ENCODE measurements at regions not wholly inside any gene's neighbourhood (a gene's known extent, or its start where the extent isn't known, plus 50 kb on each side); places are given as distances from the start of the nearest gene placed in this dataset.
"Not testable (repeated sequence)": the region's sequence is repeated elsewhere in the genome, so short reads cannot be mapped to it uniquely, and the experiment has no call there.

DNA sequence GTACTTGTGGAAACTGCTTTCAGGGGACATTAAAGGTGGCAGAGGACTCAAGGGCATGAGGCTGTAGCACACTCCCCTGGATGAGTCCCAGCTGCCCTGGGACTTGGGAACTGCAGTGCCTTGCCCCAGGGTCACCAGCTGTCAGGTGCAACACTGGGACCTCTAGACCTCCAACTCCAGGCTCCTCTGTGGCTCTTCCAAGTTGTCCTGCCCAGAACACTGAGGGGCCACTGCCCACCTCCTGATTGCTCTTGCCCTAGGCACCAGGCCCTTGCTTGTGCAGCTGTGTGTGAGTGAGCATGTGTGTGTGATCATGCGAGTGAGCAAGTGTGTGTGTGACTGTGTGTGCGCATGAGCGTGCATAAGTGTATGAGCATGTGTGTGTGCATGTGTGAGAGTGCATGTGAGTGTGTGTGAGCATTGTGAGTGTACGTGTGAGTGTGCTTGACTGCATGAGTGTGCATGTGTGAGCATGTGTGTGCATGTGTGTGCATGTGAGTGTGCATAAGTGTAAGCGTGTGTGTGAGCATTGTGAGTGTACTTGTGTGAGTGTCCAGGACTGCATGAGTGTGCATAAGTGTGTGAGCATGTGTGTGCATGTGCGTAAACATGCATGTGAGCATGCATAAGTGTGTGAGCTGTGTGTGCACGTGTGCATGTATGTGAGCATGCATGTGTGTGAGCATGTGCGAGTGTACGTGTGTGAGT lies 301.5 kb downstream of the NDUFA10 start:
- DNase-seq, result no peak

GRCh38 chr2:239722760-239723470 lies 302.2 kb downstream of the NDUFA10 start:
- no peak for DNase-seq

GRCh38 chr2:239721991-239722759 lies 303.0 kb downstream of the NDUFA10 start:
- no peak for DNase-seq

- DNase-seq, result no peak
These were observed 303.6 kb downstream of the NDUFA10 start for GRCh38 chr2:239721531-239721930.

GRCh38 chr2:239720361-239721360 lies 304.5 kb downstream of the NDUFA10 start:
- DNase-seq, result no peak

- no peak for DNase-seq
These were observed 305.3 kb downstream of the NDUFA10 start for GRCh38 chr2:239719791-239720360.

- not testable (repeated sequence) for DNase-seq
These were observed 306.2 kb downstream of the NDUFA10 start for GRCh38 chr2:239718991-239719390.

DNA sequence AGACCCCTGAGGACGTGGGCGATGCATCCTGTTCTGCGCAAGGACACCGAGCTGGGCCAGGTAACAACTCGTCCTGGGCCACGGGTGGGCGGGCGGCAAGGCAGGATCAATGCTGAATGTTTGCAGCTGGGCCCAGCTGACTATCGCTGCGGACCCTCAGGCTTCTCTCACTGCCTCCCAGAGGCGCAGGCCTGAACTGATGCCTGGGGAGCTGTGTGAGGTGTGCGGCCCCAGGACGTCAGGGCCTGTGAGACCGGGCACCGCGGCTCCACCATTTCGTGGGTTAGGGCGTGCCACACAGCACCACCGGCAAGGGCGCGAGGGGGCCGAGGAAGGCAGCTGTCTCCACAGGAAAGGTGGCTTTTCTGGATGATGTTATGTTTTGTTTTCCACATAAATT lies 307.4 kb downstream of the NDUFA10 start:
- no peak for DNase-seq

DNA sequence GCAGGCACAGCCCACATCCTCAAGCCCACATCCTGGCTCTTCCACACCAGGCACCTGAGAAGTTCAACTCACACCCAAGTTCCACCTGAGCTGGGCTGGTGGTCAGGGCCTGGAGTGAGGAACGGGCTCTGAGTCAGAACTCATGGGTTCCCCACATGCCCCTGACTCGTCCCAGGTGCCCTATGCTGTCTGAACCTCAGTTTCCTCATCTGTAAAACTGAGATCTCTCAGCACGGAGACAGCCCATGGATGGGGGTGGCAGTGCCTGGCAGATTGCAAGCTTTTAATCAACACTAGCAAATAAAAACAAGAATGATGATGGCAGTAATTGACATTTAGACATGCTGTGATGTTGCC lies 307.8 kb downstream of the NDUFA10 start:
- no peak for DNase-seq

DNA sequence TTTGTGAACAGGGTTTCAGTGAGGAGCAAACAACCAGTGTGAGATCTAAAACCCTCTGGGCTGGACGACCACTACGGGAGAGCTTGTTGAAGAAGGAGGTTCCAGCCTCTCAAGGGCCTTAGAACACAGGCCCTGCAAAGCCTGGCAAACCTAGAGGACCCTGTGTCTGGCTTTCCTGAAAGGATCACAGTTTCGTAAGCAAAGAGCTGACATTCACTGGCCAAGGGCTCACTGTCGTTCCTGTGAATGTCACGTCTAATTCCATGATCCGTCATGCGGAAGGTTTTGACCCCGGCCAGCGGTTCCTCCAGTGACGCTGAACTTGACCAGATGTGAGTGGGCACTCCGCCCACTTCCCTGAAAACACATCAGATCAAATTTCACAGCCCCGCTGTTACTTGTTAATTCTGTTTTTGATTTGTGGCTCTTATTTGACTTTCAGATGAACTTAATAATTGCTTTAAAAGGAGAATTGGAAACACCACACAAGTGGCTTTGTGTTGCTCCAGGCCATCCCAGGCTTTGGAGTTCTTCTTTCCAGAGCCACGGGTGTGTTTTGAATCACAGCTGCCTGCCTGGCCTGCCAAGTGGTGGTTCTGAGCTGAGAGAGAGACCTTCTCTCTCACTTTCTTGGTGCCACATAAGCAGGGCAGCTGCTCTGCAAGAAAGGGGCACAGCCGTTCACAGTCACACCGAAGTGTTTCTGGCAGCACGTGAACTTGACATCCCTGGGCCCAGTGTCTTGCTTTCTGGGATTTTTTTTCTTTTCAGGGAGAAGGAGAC lies 308.4 kb downstream of the NDUFA10 start:
- no peak for DNase-seq

DNA sequence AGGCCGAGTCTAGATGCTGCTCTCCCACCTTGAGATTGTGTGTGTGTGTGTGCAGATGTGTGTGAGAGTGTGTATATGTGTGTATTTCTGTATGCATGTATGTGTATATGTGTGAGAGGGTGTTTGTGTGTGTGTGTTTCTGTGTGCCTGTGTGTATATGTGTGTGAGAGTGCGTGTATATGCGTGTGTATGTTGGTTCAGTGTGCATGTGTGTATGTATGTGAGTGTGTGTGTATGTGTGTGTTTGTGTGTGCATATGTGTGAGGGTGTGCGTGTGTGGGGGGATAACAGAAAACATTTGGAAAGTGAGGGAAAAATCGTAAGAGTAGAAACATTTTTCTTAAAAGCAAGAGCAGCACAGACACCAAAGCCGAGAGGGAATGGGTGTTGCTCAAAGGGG lies 309.1 kb downstream of the NDUFA10 start:
- no peak for DNase-seq

DNA sequence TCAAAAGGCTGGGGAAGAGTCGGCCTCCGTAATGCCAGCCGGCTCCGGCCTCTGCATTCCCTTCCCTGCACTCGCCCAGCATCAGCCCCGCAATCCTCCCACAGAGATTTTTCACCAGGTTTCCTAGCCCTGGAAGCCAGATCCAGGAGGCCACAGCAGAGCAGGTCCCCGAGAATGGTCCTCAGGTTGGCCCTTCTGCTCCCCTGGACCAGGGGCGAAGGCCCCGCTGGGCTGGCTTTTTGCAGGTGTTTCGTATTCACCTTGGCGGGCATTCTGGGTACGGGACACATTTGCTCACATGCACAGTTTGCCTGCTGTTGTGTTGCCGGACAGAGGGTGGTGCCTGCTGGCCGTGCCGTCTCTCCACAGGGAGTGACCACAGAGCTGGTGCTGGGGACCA lies 309.5 kb downstream of the NDUFA10 start:
- no peak for DNase-seq

DNA sequence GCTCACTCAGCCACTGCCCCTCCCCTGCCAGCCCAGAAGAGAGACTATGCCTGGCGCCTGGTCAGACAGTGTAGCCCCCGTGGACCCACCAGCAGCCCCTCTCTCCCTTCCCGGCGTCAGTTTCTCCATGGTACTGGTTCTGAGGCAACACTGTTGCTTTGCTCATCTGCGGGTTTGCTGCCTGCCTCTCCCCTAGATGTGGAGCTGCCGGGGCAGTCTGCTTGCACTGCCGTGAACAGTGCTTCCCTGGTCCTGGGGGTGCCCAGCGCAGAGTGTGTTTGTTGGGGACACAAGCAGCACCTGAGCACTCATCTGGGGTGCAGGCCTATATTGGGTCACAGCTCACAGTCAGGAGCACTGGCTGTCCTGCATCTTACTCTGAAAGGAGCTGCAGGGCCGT lies 309.9 kb downstream of the NDUFA10 start:
- no peak for DNase-seq

DNA sequence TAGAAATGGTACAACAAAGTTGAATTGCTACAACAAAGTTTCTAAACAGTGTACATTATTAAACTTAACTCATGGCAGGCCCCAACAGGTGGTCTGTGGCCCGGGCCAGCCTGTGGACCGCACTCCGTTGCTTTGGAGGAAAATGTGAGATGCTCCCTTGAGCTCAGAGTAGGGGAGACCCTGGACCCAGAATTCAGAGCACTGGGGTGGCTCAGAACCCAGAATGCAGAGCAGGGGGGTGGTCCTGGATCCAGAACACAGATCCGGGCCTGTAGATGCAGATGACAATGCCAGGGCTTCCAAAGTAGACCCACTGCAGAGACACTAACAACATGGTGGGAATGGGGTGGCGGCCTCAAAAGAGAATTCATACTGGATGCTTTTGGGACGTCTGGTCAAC lies 311.0 kb downstream of the NDUFA10 start:
- no peak for DNase-seq

- no peak for DNase-seq
These were observed 311.9 kb upstream of the HDAC4 start for GRCh38 chr2:239712755-239713154.

DNA sequence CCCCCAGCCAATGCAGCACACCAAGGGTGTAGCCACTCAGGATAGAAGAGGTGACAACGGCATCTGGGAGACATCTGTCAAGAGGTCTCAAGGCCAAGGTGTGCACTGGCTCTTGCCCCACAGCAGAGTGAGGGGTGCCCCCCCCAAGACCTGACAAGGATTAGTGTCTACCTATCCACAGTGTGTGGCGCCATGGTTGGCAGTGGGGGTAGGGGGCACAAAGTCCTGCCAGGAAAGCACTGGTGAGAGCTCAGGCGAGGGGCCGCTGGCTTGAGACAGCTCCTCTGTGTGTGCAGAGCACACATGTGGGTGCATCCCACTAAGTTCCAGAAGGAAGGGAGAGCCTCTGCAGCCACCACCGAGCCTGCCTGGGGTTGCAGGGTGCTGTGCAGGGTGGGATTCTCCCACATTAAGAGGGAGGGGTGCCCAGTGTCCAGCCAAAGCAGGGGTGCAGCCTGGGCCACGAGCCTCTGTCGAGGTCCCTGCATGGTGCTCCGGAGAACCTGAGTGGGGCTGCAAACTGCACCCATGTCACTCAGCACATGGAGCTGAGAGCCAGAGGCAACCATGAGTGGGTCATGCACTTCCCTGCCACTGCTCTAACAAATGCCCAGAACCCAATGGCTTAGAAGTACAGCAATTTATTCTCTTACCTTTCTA lies 311.2 kb upstream of the HDAC4 start:
- no peak for DNase-seq

DNA sequence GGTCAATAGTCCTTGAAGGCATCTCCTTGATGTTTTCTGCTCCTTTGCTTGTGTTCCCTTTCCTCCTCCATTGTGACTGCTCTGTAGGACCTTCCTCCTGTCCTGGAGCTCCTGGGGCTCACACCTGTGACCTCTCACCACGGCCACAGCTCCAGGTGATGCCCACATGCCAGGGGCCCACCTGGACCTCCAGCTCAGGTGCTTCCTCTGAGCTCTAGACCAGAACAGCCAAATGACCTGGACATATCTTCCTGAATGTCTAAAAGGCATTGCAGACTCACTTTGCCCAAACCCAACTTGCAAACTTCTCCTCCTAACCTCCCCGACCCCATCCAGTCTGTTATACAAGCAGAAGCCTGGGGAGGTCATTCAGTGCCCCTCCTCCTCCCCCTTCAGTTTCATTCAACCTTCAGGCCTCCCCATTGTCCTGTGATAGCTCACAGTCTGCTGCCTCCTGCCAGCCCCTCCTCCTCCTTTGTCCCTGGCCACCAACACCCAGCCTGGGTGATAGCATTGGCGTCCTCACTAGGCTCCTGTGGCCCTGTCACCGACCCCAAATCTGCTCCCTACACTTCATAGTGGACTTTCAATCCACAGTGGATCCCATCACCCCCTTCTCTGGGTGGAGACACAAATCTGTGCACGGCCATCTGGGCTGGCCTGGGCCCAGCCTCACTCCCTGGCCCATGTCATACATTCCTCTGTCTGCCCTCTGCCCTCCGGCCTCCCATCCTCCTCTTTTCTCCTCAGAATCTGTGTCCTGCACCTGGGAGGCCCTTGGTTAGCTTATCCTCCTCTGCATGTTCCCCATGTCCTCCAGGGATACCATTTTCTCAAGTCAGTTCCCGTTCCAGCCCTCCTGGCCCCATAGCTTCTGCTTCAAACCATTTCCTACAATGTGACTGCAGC lies 310.4 kb upstream of the HDAC4 start:
- no peak for DNase-seq

DNA sequence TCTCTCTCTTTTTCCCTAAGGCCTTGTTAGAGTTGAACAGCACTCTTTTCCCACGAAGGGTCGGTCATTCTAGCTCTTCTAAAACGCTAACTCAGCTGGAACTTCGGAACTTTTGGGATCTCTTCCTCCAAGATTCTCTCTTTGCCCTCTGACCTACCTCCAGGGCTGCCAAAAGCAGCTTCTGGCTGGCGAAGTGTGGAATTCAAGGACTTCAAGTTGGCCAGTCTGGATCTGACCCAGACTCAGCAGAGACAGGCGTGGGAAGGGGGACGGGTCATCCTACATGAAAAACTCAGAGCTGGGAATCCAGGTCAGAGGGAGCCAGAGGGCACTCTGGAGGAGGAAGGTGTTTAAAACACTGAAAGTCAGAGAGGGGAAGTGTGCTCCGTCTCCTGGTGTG lies 305.5 kb upstream of the HDAC4 start:
- no peak for DNase-seq

DNA sequence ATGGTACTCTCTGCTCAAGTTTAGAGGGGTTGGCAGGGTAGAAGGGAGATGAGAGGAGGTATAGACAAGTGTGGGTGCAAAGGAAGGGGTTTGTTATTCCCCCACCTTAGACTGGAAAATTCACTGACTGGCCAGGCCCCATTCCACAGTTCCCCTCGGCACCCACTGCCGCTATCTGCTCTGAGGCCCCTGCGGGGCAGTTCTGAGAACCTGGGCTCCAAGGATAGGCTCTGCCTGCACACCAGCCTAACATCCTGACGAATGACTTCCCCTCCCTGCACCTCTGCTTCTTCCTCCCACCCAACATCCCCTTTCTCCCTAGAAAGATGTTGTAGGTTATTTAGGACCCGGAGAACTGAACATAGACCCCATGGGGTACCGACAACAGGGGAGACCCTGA lies 303.9 kb upstream of the HDAC4 start:
- no peak for DNase-seq

DNA sequence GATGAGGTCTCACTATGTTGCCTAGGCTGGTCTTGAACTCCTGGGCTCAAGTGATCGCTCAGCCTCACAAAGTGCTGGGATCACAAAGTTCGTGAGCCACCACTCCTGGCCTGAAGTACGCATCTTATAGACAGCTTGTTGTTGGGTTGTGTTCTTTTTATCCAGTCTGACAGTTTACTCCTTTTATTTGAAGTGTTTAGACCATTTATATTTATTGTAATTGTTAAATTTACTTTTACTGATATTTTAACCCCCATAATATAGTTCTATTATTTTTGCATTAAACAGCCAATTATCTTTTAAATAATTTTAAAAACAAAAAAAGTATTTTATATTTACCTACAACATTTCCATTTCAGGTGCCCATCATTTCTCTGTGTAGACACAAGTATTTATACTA lies 303.0 kb upstream of the HDAC4 start:
- no peak for DNase-seq
